ENCODE measurements at regions not wholly inside any gene's neighbourhood (a gene's known extent, or its start where the extent isn't known, plus 50 kb on each side); places are given as distances from the start of the nearest gene placed in this dataset.

DNA sequence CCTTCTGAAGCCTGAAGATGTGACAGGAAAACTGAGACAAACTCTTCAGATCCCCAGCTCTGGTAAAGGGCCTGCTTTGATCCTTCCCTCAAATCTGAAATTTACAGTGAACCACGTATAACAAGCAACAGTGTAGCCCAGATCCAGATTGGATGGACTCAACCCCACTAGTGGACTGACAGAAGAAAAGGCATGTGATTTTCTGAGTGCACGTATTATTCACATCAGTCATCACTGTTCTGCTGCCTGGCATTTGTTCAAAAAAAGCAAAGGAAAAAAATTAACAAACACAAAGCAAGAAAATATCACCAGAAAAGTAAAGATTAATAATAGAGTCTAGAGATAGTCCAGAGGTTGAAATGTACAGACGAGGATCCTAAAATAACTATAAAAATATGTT is 87.6 kb downstream of the CYRIA start:
- no peaks in the 10 kb centered on the region for H3K27me3 Mint-ChIP-seq (ENCODE audit: unreplicated experiment)
- intact Hi-C loops (cut with micrococcal nuclease; ENCODE audit: unreplicated experiment): no loop called here

DNA sequence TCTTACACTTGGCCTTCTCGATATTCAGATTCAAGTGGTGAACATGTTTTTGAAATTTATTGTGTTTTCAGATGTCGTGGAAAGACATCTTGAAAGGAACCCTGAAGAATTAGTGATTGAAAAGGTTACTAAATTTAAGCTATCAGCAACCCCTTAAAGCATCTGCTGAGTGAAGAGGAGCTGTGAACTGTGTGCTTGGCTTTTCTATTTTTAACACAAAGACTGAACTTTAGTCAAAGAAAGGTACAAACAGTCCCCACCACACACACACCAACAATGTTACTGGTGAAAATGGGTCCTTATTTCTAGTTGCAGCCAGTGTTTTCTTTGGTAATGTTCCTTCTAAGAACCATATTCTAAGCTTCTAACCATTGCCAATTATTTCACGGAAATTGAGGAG is 95.1 kb downstream of the CYRIA start:
- CTCF ChIA-PET: no interaction called here
- Mint-ChIP-seq H3K27me3 (ENCODE audit: unreplicated experiment) (peaks cover 23% of the 10 kb centered on the region), H3K4me1 (ENCODE audit: low read depth, unreplicated experiment) (no peaks in the 10 kb centered on the region), H3K9me3 (ENCODE audit: low read depth, unreplicated experiment) (peaks cover 7% of the 10 kb centered on the region), H3K27ac (ENCODE audit: unreplicated experiment) (no peak overlapping the region), H3K36me3 (ENCODE audit: insufficient read depth, unreplicated experiment) (no peaks in the 10 kb centered on the region), H3K4me3 (ENCODE audit: low read depth, unreplicated experiment) (no peak overlapping the region)
- TF ChIP-seq, protein P1, sequence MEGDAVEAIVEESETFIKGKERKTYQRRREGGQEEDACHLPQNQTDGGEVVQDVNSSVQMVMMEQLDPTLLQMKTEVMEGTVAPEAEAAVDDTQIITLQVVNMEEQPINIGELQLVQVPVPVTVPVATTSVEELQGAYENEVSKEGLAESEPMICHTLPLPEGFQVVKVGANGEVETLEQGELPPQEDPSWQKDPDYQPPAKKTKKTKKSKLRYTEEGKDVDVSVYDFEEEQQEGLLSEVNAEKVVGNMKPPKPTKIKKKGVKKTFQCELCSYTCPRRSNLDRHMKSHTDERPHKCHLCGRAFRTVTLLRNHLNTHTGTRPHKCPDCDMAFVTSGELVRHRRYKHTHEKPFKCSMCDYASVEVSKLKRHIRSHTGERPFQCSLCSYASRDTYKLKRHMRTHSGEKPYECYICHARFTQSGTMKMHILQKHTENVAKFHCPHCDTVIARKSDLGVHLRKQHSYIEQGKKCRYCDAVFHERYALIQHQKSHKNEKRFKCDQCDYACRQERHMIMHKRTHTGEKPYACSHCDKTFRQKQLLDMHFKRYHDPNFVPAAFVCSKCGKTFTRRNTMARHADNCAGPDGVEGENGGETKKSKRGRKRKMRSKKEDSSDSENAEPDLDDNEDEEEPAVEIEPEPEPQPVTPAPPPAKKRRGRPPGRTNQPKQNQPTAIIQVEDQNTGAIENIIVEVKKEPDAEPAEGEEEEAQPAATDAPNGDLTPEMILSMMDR (IDR thresholded peaks at IDR 0.05; ENCODE audit: unreplicated experiment): no peak
- no TSS peak for BruUV-seq (replicated peaks)
- DNase-seq: no peak
- intact Hi-C loops (cut with micrococcal nuclease; ENCODE audit: unreplicated experiment): no loop called here

More for the DNA sequence above, 87.6 kb downstream of the CYRIA start:
- no peak overlapping the region for H3K27ac Mint-ChIP-seq (ENCODE audit: unreplicated experiment)
- TF ChIP-seq, protein P1 (IDR thresholded peaks at IDR 0.05; ENCODE audit: unreplicated experiment): no peak
- CTCF ChIA-PET: no interaction called here
- H3K9me3 Mint-ChIP-seq (ENCODE audit: low read depth, unreplicated experiment): peaks cover 7% of the 10 kb centered on the region
- no peak overlapping the region for H3K4me3 Mint-ChIP-seq (ENCODE audit: low read depth, unreplicated experiment)
- no TSS peak for BruUV-seq (replicated peaks)
- no peaks in the 10 kb centered on the region for H3K36me3 Mint-ChIP-seq (ENCODE audit: insufficient read depth, unreplicated experiment)
- DNase-seq: no peak
- H3K4me1 Mint-ChIP-seq (ENCODE audit: low read depth, unreplicated experiment): no peaks in the 10 kb centered on the region

DNA sequence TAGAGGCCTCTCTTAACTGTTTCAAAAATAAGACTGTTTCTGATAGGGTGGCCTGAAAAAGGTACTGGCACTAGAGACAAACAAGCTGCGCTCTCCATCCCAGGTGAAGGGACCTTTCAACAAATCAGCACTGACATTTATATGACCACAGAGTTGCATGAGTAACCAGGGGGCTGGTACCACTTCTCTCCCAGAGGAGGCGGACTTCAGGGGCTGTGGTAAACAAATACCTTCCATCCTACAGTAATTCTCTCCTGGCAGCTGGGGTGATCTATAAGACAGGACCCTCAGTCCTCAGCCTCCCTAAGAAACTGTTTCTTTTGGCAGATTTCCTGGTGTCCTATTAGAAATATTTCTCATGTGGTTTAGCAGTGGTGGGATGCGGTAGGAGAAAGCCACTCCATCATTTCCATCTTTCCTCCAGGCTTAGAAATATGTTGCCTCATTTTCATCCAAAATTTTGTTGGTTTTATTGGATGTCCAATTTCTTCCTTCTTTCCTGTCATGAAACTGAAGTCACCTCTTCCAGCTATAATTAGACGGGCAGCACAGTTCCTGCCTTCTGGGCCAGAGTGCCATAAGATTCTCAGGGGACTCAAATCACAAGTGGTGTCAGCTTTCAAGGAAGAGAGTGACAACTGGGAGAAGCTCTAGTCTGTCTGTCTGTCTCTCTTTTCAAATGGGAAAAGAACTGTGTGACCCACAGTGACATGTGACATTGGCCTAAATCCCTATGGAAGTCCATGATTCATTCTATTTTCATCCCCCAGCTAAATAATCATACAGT is 96.4 kb downstream of the CYRIA start:
- H3K27ac Mint-ChIP-seq (ENCODE audit: unreplicated experiment): no peak overlapping the region
- TF ChIP-seq, protein P1 (IDR thresholded peaks at IDR 0.05; ENCODE audit: unreplicated experiment): no peak
- H3K9me3 Mint-ChIP-seq (ENCODE audit: low read depth, unreplicated experiment): peaks cover 4% of the 10 kb centered on the region
- CTCF ChIA-PET: no interaction called here
- DNase-seq: no peak
- H3K36me3 Mint-ChIP-seq (ENCODE audit: insufficient read depth, unreplicated experiment): no peaks in the 10 kb centered on the region
- intact Hi-C loops (cut with micrococcal nuclease; ENCODE audit: unreplicated experiment): no loop called here
- peaks cover 30% of the 10 kb centered on the region for H3K27me3 Mint-ChIP-seq (ENCODE audit: unreplicated experiment)
- H3K4me3 Mint-ChIP-seq (ENCODE audit: low read depth, unreplicated experiment): no peak overlapping the region
- BruUV-seq (replicated peaks): no TSS peak
- H3K4me1 Mint-ChIP-seq (ENCODE audit: low read depth, unreplicated experiment): no peaks in the 10 kb centered on the region

DNA sequence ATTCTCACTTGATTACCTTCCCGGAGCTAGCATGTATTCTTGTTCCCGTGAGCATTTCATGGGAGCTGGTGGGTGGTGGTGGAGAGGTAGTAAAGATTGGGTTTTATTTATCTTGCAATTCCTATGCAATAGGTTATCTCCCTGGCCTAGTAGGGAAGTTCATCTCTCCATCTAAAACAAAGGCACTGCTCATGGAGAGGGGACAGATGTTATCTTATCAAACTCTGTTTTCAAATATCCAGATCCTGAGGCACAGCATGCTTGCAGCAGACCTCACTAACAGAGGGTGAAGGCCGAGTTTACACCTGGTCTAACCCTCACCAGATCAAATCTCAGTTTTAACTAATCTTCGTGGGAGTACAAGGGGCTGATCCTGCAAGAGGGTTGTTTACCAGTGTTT is 98.9 kb downstream of the CYRIA start:
- Mint-ChIP-seq H3K9me3 (ENCODE audit: low read depth, unreplicated experiment) (no peaks in the 10 kb centered on the region), H3K27me3 (ENCODE audit: unreplicated experiment) (peaks cover 30% of the 10 kb centered on the region), H3K4me3 (ENCODE audit: low read depth, unreplicated experiment) (no peak overlapping the region), H3K4me1 (ENCODE audit: low read depth, unreplicated experiment) (no peaks in the 10 kb centered on the region), H3K36me3 (ENCODE audit: insufficient read depth, unreplicated experiment) (no peaks in the 10 kb centered on the region), H3K27ac (ENCODE audit: unreplicated experiment) (no peak overlapping the region)
- no TSS peak for BruUV-seq (replicated peaks)
- TF ChIP-seq, protein P1 (IDR thresholded peaks at IDR 0.05; ENCODE audit: unreplicated experiment): no peak
- no peak for DNase-seq
- CTCF ChIA-PET: no interaction called here
- intact Hi-C loops (cut with micrococcal nuclease; ENCODE audit: unreplicated experiment): no loop called here

Data from Calu3 (cell line).